HG03575 (cell line): ENCODE measurements at regions not wholly inside any gene's neighbourhood (a gene's known extent, or its start where the extent isn't known, plus 50 kb on each side); places are given as distances from the start of the nearest gene placed in this dataset.

Experiments used
- ATAC-seq: cut with Tn5 transposase; IDR thresholded peaks from one replicate; pipeline ENCODE4 v1.9.1; 2021; ENCODE audit not compliant: unreplicated experiment, insufficient number of reproducible peaks, low FRiP score; ENCODE audit errors: extremely low read depth

DNA sequence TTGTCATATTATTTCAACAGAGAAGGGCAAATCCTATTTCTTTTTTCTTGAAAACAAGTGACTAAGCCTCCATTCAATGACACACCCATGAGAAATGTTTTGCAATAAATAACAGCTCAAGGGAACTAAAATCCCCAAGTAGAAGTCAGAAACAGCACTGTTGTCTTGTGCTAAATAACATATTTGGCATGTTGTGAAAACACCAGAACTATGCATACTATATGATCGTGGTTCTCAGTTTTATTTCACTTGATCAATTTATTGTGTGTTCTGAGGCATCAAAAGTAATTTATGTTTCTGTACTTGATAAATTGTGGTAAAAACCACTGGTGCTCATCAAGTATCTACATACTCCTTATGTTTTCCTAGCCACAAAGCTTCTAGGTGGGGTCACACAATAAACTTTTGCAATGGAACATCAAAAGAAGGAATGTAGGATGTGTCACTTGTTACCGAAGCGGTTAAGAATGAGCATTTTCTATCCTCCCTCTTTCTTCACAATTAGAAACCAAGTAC lies 691.7 kb upstream of the CBLB start:
- ATAC-seq: no peak

- ATAC-seq: peak; percentile 83
Measured at GRCh38 chr3:106566277-106566676, 697.5 kb upstream of the CBLB start.

GRCh38 chr3:106570426-106570825 lies 701.6 kb upstream of the CBLB start:
- no peak for ATAC-seq

GRCh38 chr3:106573605-106574004 lies 704.8 kb upstream of the CBLB start:
- ATAC-seq: no peak

GRCh38 chr3:106575029-106575428 lies 706.2 kb upstream of the CBLB start:
- no peak for ATAC-seq

- no peak for ATAC-seq
Measured at GRCh38 chr3:106577241-106577640, 708.4 kb upstream of the CBLB start.

- ATAC-seq: no peak
Measured at GRCh38 chr3:106578911-106579310, 710.1 kb upstream of the CBLB start.

GRCh38 chr3:106582151-106582550 lies 713.3 kb upstream of the CBLB start:
- no peak for ATAC-seq

- ATAC-seq: no peak
Measured at GRCh38 chr3:106587551-106587950, 718.7 kb upstream of the CBLB start.

DNA sequence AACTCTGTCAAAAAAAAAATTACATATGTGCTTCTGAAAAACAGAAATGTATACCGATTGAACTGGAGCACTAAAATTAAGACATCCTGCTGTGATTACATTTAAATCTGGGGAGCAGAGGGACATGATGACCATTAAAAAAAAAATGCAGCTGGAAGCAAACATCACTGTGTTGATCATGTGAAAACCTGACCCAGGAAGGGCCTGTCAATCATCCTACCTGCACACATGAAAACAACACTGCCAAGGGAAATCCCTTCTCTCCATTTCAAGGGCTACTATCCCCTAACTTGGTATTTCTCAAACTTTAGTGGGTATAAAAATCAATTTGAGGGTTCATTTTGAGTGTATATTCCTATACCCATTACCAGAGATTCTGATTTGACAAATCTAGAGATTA lies 719.9 kb upstream of the CBLB start:
- ATAC-seq: no peak

GRCh38 chr3:106589311-106589942 lies 720.6 kb upstream of the CBLB start:
- ATAC-seq: no peak

GRCh38 chr3:106590216-106590615 lies 721.4 kb upstream of the CBLB start:
- no peak for ATAC-seq

DNA sequence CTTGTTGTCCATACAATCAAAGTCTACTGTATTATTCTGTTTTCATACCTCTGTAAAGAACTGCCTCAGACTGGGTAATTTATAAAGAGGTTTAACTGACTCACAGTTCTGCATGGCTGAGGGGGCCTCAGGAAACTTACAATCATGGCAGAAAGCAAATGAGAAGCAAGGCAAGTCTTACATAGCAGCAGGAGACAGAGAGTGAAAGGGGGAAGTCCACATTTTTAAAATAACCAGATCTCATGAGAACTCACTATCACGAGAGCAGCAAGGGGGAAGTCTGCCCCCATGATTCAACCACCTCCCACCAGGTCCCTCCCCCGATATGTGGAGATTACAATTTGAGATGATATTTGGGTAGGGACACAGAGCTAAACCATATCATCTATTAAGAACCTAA lies 724.6 kb upstream of the CBLB start:
- no peak for ATAC-seq

DNA sequence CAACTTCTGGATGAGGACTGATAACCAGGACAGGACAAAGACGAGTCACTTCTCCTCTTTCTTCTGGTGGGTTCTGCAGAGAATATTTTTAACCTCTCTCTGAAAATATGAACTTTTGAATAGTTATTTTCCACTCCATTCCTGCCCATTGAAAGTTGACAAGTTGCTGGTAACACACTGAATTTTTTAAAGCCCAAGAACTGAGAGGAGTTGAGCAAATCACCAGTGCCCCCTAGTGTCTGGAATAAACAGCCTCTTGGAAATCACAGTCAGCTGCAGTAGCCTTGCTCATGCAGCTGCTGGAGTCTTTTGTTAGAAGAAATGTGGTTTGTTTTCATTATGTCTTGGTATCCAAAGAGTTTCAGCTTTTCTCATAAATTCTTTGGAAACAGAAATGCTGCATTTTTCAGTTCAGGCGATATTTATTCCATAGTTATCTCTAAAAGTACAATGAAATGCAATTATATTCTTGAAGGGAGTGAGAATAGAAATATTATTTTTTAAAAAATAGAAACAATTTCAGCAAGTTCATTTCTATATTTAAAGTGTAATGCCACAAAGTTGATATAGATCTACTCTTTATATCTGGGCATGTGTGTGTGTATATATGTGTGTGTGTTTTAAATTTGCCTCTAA lies 741.0 kb upstream of the CBLB start:
- peak; percentile 66 for ATAC-seq

DNA sequence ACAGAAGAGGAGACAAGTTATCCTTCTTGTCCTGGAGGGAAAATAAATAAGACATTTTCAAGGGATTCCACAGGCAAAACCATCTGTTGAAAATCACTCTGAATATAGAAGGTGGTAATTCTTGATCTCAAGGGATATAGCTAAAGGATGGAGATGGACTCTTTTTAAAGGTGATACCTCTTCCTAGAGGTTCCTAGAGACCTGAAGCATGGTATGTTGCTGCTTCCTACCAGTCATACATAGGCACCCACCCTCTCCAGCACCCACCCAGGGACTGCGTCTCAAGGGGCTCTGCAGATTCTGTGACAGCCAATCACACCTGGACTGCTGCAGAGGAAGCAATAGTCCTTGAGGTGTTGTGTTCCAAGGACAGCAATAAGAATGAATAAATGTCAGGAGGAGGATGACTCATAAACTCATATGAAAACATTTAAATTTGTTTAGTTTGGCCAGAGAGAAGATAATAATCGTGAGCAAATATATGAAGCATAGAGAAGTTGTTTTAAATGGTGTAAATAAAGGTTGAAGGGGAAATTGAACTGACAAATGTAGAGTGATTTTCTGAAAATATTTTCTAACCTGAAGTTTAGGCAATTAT lies 741.6 kb upstream of the CBLB start:
- no peak for ATAC-seq

GRCh38 chr3:106611116-106611515 lies 742.3 kb upstream of the CBLB start:
- ATAC-seq: no peak

DNA sequence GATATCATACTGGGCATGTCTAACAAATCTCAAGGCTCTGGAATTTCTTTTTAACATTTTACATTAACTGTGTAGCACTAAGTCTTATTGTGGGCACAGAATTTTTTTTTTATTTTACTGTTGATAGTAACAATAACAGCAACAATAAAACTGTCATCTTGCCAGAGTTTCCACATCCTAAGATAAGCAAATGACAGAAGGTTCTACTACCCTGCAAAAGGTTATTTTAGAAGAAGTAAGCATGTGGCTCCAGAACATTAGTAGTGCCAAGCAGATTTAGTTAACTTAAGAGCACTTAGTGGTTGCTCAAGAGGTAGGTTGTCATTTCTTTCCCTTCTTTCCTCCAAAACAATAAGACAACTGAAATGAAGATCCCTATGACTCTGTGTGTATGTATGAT lies 743.0 kb upstream of the CBLB start:
- ATAC-seq: no peak

- no peak for ATAC-seq
Measured at GRCh38 chr3:106616556-106616955, 747.7 kb upstream of the CBLB start.

- ATAC-seq: no peak
Measured at GRCh38 chr3:106617276-106617675, 748.5 kb upstream of the CBLB start.

- ATAC-seq: no peak
Measured at GRCh38 chr3:106620646-106621045, 751.8 kb upstream of the CBLB start.
